A549 (cell line): ENCODE measurements at regions not wholly inside any gene's neighbourhood (a gene's known extent, or its start where the extent isn't known, plus 50 kb on each side); places are given as distances from the start of the nearest gene placed in this dataset.

Experiments used
- NFE2L2 ChIP-seq: fragments of 150-350 bp; conservative IDR thresholded peaks from 2 replicates; pipeline ENCODE4 v1.6.1; 2014; ENCODE audit warnings: low read length
- TF ChIP-seq, protein P1 (sequence below): fragments of >200 bp; sonication (Bioruptor Twin); formaldehyde crosslinking; IDR thresholded peaks from 3 replicates; pipeline ENCODE4 v1.5.1; 2016

DNA sequence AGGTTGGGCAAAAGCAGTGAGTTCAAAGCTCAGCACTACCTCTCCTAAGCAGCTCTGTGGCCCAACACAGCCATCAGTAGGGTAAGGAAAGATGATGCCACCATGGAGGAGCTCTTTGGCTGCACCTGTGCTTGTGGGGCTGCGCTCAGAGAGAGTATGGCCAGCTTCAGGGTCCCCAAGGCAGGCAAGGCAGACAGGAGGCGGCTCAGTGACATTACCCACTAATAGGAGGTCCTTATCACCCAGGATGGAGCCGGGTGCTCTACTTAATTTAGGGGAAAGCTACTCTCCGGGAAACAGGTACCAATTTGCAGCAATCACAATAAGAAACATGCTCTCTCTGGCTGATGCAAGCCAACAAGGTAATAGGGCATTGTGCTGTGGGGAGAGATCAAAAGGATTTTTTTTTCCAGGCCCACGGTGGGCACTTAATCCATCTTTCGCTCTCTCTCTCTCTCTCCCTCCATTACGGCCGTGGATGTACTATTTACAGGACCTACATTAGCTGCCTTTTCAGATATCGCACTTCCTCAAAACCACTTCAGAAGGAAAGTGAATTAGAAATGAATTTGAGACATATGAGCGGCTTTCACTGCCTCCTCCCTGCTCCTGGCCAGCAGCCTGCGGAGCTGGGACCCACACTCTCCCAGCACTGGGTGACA lies 446.3 kb downstream of the SOX6 start:
- no peak for TF ChIP-seq NFE2L2
- TF ChIP-seq, protein P1, sequence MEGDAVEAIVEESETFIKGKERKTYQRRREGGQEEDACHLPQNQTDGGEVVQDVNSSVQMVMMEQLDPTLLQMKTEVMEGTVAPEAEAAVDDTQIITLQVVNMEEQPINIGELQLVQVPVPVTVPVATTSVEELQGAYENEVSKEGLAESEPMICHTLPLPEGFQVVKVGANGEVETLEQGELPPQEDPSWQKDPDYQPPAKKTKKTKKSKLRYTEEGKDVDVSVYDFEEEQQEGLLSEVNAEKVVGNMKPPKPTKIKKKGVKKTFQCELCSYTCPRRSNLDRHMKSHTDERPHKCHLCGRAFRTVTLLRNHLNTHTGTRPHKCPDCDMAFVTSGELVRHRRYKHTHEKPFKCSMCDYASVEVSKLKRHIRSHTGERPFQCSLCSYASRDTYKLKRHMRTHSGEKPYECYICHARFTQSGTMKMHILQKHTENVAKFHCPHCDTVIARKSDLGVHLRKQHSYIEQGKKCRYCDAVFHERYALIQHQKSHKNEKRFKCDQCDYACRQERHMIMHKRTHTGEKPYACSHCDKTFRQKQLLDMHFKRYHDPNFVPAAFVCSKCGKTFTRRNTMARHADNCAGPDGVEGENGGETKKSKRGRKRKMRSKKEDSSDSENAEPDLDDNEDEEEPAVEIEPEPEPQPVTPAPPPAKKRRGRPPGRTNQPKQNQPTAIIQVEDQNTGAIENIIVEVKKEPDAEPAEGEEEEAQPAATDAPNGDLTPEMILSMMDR, result no peak
